PC-3 (cell line): ENCODE measurements at regions not wholly inside any gene's neighbourhood (a gene's known extent, or its start where the extent isn't known, plus 50 kb on each side); places are given as distances from the start of the nearest gene placed in this dataset.
"Not testable (repeated sequence)": the region's sequence is repeated elsewhere in the genome, so short reads cannot be mapped to it uniquely, and the experiment has no call there.

Experiments
- ATAC-seq: fragments of 200-7000 bp; cut with Tn5 transposase; 2 replicates; pipeline ENCODE4 v1.9.1; 2020; ENCODE audit warnings: mild to moderate bottlenecking, moderate library complexity
- BruUV-seq: library from RNA; stranded (reverse); fragments of 400-500 nt; replicated peaks from 2 replicates; lab custom pipeline; 2021; lab: Mats Ljungman, UMichigan
- CTCF ChIA-PET: fragments of 300-600 bp; sonication (Branson Sonifier 250); formaldehyde crosslinking; loops from one replicate; lab custom pipeline; 2022; ENCODE audit warnings: antibody characterized with exemption; lab: Charles Lee
- POLR2A ChIA-PET: fragments of 300-600 bp; sonication (Branson Sonifier 250); formaldehyde crosslinking; loops from one replicate; lab custom pipeline; 2022; ENCODE audit warnings: antibody characterized with exemption; ENCODE audit not compliant: unreplicated experiment; lab: Charles Lee
- DNase-seq: peaks from one replicate; pipeline ENCODE4 v3.0.0-alpha.2; 2015
- H2AFZ ChIP-seq: fragments of 300-600 bp; sonication (generic); 2 replicates; pipeline ENCODE4 v1.6.0; 2016; ENCODE audit warnings: antibody characterized with exemption, low read length
- H3F3A ChIP-seq: fragments of 300-600 bp; sonication (generic); one replicate; pipeline ENCODE4 v1.6.0; 2017; ENCODE audit warnings: antibody characterized with exemption, low read length, control low read depth, mild to moderate bottlenecking; ENCODE audit not compliant: unreplicated experiment
- H3K27ac ChIP-seq: fragments of 300-600 bp; sonication (generic); 2 replicates; pipeline ENCODE4 v1.5.1; 2016; ENCODE audit warnings: mild to moderate bottlenecking, low read length
- H3K27me3 ChIP-seq: fragments of 300-600 bp; sonication (generic); 2 replicates; pipeline ENCODE4 v1.6.1; 2016; ENCODE audit warnings: low read length, mixed read lengths
- H3K36me3 ChIP-seq: fragments of 300-600 bp; sonication (generic); 2 replicates; pipeline ENCODE4 v1.6.1; 2016; ENCODE audit warnings: low read depth, mixed run types, low read length, mixed read lengths
- H3K4me1 ChIP-seq: fragments of 300-600 bp; sonication (generic); 2 replicates; pipeline ENCODE4 v1.5.1; 2016; ENCODE audit warnings: low read length; ENCODE audit not compliant: insufficient read depth
- H3K4me2 ChIP-seq: fragments of 300-600 bp; sonication (generic); 2 replicates; pipeline ENCODE4 v1.6.0; 2016; ENCODE audit warnings: low read length
- H3K4me3 ChIP-seq: fragments of 300-600 bp; sonication (generic); 2 replicates; pipeline ENCODE4 v1.5.1; 2016; ENCODE audit warnings: mild to moderate bottlenecking, low read length, mixed read lengths
- H3K79me2 ChIP-seq: fragments of 300-600 bp; sonication (generic); 2 replicates; pipeline ENCODE4 v1.6.1; 2017; ENCODE audit warnings: low read length, mixed read lengths
- H3K9ac ChIP-seq: fragments of 300-600 bp; sonication (generic); 2 replicates; pipeline ENCODE4 v1.6.0; 2016; ENCODE audit warnings: mild to moderate bottlenecking, low read length
- H3K9me2 ChIP-seq: fragments of 300-600 bp; sonication (generic); replicated peaks from 2 replicates; pipeline ENCODE4 v1.6.1; 2016; ENCODE audit warnings: mixed run types, low read length, mixed read lengths
- H3K9me3 ChIP-seq: fragments of 300-600 bp; sonication (generic); 2 replicates; pipeline ENCODE4 v1.6.1; 2016; ENCODE audit warnings: low read length, mixed read lengths
- H4K20me1 ChIP-seq: fragments of 300-600 bp; sonication (generic); 2 replicates; pipeline ENCODE4 v1.6.1; 2016; ENCODE audit warnings: low read length, mixed read lengths
- CTCF ChIP-seq: fragments of 300-600 bp; sonication (generic); conservative IDR thresholded peaks from 2 replicates; pipeline ENCODE4 v1.5.1; 2017; ENCODE audit warnings: antibody characterized with exemption, low read depth, mild to moderate bottlenecking, low read length
- EZH2 ChIP-seq: fragments of 300-600 bp; sonication (generic); IDR thresholded peaks from one replicate; pipeline ENCODE4 v1.6.1; 2017; ENCODE audit warnings: antibody characterized with exemption, mild to moderate bottlenecking, low read length; ENCODE audit not compliant: unreplicated experiment
- EZH2phosphoT487 ChIP-seq: fragments of 300-600 bp; sonication (generic); IDR thresholded peaks from 2 replicates; pipeline ENCODE4 v1.6.1; 2018; ENCODE audit warnings: mild to moderate bottlenecking, antibody characterized with exemption, low read length, borderline replicate concordance
- intact Hi-C: fragments of 100-400 bp; cut with micrococcal nuclease; formaldehyde crosslinking; loops from 2 replicates; pipeline ENCODE4 v1.9.0; 2023

GRCh38 chr6:14894105-14894504, 351.8 kb upstream of the JARID2 start:
- H3K27me3 ChIP-seq: no peaks in the 10 kb centered on the region
- intact Hi-C loops: no loop called here
- no peaks in the 10 kb centered on the region for H3K9me2 ChIP-seq
- CTCF ChIA-PET: no interaction called here
- no peaks in the 10 kb centered on the region for H3F3A ChIP-seq
- no peak overlapping the region for H3K9ac ChIP-seq
- H2AFZ ChIP-seq: no peak overlapping the region
- POLR2A ChIA-PET: no interaction called here
- DNase-seq (no peak), ATAC-seq (no peak)
- BruUV-seq: no TSS peak
- no peaks in the 10 kb centered on the region for H3K36me3 ChIP-seq
- no peaks in the 10 kb centered on the region for H3K9me3 ChIP-seq
- no peaks in the 10 kb centered on the region for H3K79me2 ChIP-seq
- no peak for TF ChIP-seq EZH2
- no peak for TF ChIP-seq CTCF
- TF ChIP-seq EZH2phosphoT487: no peak
- H3K4me3 ChIP-seq: no peak overlapping the region
- peaks cover 8% of the 10 kb centered on the region for H3K4me1 ChIP-seq
- H4K20me1 ChIP-seq: no peaks in the 10 kb centered on the region
- no peak overlapping the region for H3K4me2 ChIP-seq
- H3K27ac ChIP-seq: no peak overlapping the region

- DNase-seq: no peak
- Histone ChIP-seq H3K9ac (no peak overlapping the region), H3K4me2 (no peak overlapping the region), H3K36me3 (no peaks in the 10 kb centered on the region), H3K79me2 (no peaks in the 10 kb centered on the region), H3K4me3 (no peak overlapping the region), H3K9me2 (no peaks in the 10 kb centered on the region), H4K20me1 (no peaks in the 10 kb centered on the region), H3K9me3 (no peaks in the 10 kb centered on the region), H3F3A (no peaks in the 10 kb centered on the region), H3K27me3 (no peaks in the 10 kb centered on the region), H3K27ac (no peak overlapping the region), H3K4me1 (no peaks in the 10 kb centered on the region), H2AFZ (no peak overlapping the region)
- no peak for ATAC-seq
- ChIA-PET POLR2A (no interaction called here), CTCF (no interaction called here)
- TF ChIP-seq EZH2 (no peak), EZH2phosphoT487 (no peak), CTCF (no peak)
- intact Hi-C loops: no loop called here
- no TSS peak for BruUV-seq
These were observed 349.4 kb upstream of the JARID2 start for GRCh38 chr6:14896475-14896874.

GRCh38 chr6:14897831-14898230, 348.0 kb upstream of the JARID2 start:
- intact Hi-C loops: no loop called here
- CTCF ChIA-PET: no interaction called here
- no peak overlapping the region for H3K9ac ChIP-seq

GRCh38 chr6:14899441-14899840, 346.4 kb upstream of the JARID2 start:
- H3K9me2 ChIP-seq, H3K27me3 ChIP-seq, intact Hi-C loops, ATAC-seq, CTCF ChIA-PET, H3K27ac ChIP-seq, BruUV-seq, H3K4me1 ChIP-seq, H2AFZ ChIP-seq, H3K79me2 ChIP-seq, H3K9ac ChIP-seq, H3K4me2 ChIP-seq, H3K9me3 ChIP-seq, H4K20me1 ChIP-seq, H3K36me3 ChIP-seq, H3K4me3 ChIP-seq, H3F3A ChIP-seq, POLR2A ChIA-PET, DNase-seq: not testable (repeated sequence)

More at GRCh38 chr6:14897831-14898230, 348.0 kb upstream of the JARID2 start:
- Histone ChIP-seq H3K4me3 (no peak overlapping the region), H2AFZ (no peak overlapping the region), H3K4me2 (no peak overlapping the region), H4K20me1 (no peaks in the 10 kb centered on the region), H3K36me3 (no peaks in the 10 kb centered on the region), H3K9me2 (no peaks in the 10 kb centered on the region), H3K9me3 (no peaks in the 10 kb centered on the region), H3K79me2 (no peaks in the 10 kb centered on the region), H3K27me3 (no peaks in the 10 kb centered on the region), H3K4me1 (no peaks in the 10 kb centered on the region), H3F3A (no peaks in the 10 kb centered on the region), H3K27ac (no peak overlapping the region)
- POLR2A ChIA-PET: no interaction called here
- no TSS peak for BruUV-seq
- no peak for TF ChIP-seq EZH2phosphoT487
- DNase-seq (no peak), ATAC-seq (no peak)
